ENCODE measurements at regions not wholly inside any gene's neighbourhood (a gene's known extent, or its start where the extent isn't known, plus 50 kb on each side); places are given as distances from the start of the nearest gene placed in this dataset.

DNA sequence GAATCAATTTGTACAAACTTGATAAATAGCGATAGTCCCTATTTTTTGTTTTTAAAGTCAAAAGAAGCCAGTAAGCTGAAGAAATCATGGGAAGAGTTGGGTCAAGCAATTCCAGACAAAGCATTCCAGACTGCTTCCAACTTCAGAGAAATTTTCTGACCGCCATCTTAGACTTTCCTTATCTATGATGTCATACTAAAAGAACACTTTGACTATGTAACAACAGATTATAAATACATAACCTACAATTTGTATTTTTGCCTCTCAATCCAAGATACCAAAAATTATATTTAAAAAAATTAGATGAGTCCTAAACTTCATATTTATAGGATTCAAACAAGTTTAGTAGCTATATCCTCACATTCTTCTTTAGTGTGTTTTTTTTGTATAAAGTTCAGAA is 286.2 kb upstream of the KCNH8 start:
- no TSS peak for BruUV-seq (replicated peaks)

More for the DNA sequence above, 286.2 kb upstream of the KCNH8 start:
- Histone ChIP-seq H3K4me1 (ENCODE audit: control insufficient read depth, insufficient read depth, low read length) (no peaks in the 10 kb centered on the region), H3K9me3 (ENCODE audit: control insufficient read depth, insufficient read depth, low read length) (peaks cover 8% of the 10 kb centered on the region), H3K9ac (ENCODE audit: low read depth, low read length) (no peak overlapping the region), H2BK120ac (ENCODE audit: low read depth, low read length) (no peak overlapping the region), H3K4me2 (ENCODE audit: low read depth, low read length) (no peak overlapping the region), H3K23ac (ENCODE audit: low read depth, low read length) (no peak overlapping the region), H2BK5ac (ENCODE audit: low read depth, low read length, poor library complexity, severe bottlenecking) (no peak overlapping the region), H4K8ac (ENCODE audit: low read depth in 2 of 2, low read length in 2 of 2) (no peak overlapping the region), H4K20me1 (ENCODE audit: insufficient read depth, low read length) (no peaks in the 10 kb centered on the region), H3K14ac (replicated peaks; ENCODE audit: low read depth, low read length) (no peak overlapping the region), H4K91ac (ENCODE audit: insufficient read depth, low read depth, low read length) (no peak overlapping the region), H3K4ac (ENCODE audit: low read depth, low read length) (no peak overlapping the region), H2AK5ac (ENCODE audit: low read depth, low read length) (no peak overlapping the region), H3K56ac (ENCODE audit: extremely low read depth, insufficient read depth, low read length) (no peak overlapping the region), H3K79me1 (ENCODE audit: low read depth in 1 of 2, low read length in 2 of 2) (no peaks in the 10 kb centered on the region), H3K27ac (ENCODE audit: insufficient read depth, low read length) (no peak overlapping the region), H3K27me3 (ENCODE audit: control insufficient read depth, insufficient read depth, low read length) (no peaks in the 10 kb centered on the region), H3K9me1 (ENCODE audit: insufficient read depth, low read length) (no peaks in the 10 kb centered on the region), H2BK15ac (ENCODE audit: low read depth, low read length) (no peak overlapping the region), H4K5ac (ENCODE audit: low read depth, low read length) (no peak overlapping the region), H2AFZ (replicated peaks; ENCODE audit: low read length, poor library complexity) (no peak overlapping the region), H3K4me3 (ENCODE audit: insufficient read depth, low read depth, low read length) (no peak overlapping the region), H3K36me3 (ENCODE audit: control insufficient read depth, insufficient read depth, low read length) (no peaks in the 10 kb centered on the region), H2BK20ac (ENCODE audit: low read depth, low read length) (no peak overlapping the region), H3K18ac (ENCODE audit: low read depth, low read length) (no peak overlapping the region), H2AK9ac (replicated peaks; ENCODE audit: low read depth, low read length, poor library complexity) (no peak overlapping the region)
- TF ChIP-seq ELK1 (IDR thresholded peaks at IDR 0.05; ENCODE audit: borderline replicate concordance, low read depth, low read length) (no peak), CHD1 (IDR thresholded peaks at IDR 0.05; ENCODE audit: low read depth, low read length) (no peak), MAZ (IDR thresholded peaks at IDR 0.05; ENCODE audit: borderline replicate concordance, low read depth, low read length) (no peak), MAFK (IDR thresholded peaks at IDR 0.05; ENCODE audit: low read depth, low read length) (no peak), NFE2L2 (IDR thresholded peaks at IDR 0.05; ENCODE audit: low read depth, low read length) (no peak), POLR2A (IDR thresholded peaks at IDR 0.05; ENCODE audit: low read depth, low read length) (no peak)
- ATAC-seq (ENCODE audit: low read depth) (no peak), DNase-seq (no peak)
- intact Hi-C loops (cut with micrococcal nuclease) = no loop called here
- WGBS, 2 experiments (ENCODE audit: extremely low coverage in 2 of 2, insufficient read length in 1 of 2) = no CpG with 5 or more reads among the region's 2 CpGs
- dilution Hi-C loops (cut with HindIII; ENCODE audit: low sequenced_read_pairs, unreplicated experiment) = no loop called here
- in situ Hi-C loops (cut with MboI; ENCODE audit: low sequenced_read_pairs) = no loop called here
- ChIA-PET CTCF (no interaction called here), POLR2A (ENCODE audit: unreplicated experiment) (no interaction called here)
